Erythroblast (primary cell): ENCODE measurements at regions not wholly inside any gene's neighbourhood (a gene's known extent, or its start where the extent isn't known, plus 50 kb on each side); places are given as distances from the start of the nearest gene placed in this dataset.

ENCODE experiments used
- GATA1 ChIP-seq: IDR thresholded peaks from 2 replicates; pipeline ENCODE4 v1.6.1; 2011; ENCODE audit warnings: low read depth, mild to moderate bottlenecking, control low read depth, low read length, moderate library complexity
- POLR2A ChIP-seq: IDR thresholded peaks from 2 replicates; pipeline ENCODE4 v1.6.1; 2011; ENCODE audit warnings: mild to moderate bottlenecking, low read length

- TF ChIP-seq POLR2A (no peak), GATA1 (no peak)
Measured at GRCh38 chr4:170671171-170671570, 581.4 kb upstream of the AADAT start.
